HepG2 (cell line): ENCODE measurements at regions not wholly inside any gene's neighbourhood (a gene's known extent, or its start where the extent isn't known, plus 50 kb on each side); places are given as distances from the start of the nearest gene placed in this dataset.

Experiments
- ATAC-seq: fragments of 200-7000 bp; cut with Tn5 transposase; 3 replicates; pipeline ENCODE4 v1.9.1; 2020; ENCODE audit warnings: mild to moderate bottlenecking, moderate library complexity
- BruUV-seq: library from RNA; stranded (reverse); fragments of 400-500 nt; replicated peaks from 2 replicates; lab custom pipeline; 2021; lab: Mats Ljungman, UMichigan
- CTCF ChIA-PET: fragments of 300-600 bp; formaldehyde crosslinking; extraction: SDS; loops from one replicate; lab custom pipeline; 2021; ENCODE audit warnings: low total read pairs, inconsistent platforms, low intra/inter-chr PET ratio; lab: Yijun Ruan, JAX
- POLR2A ChIA-PET: fragments of 350-600 bp; sonication (Branson Sonifier 250); formaldehyde crosslinking; loops from one replicate; lab custom pipeline; 2020; ENCODE audit warnings: antibody characterized with exemption, inconsistent platforms; lab: Yijun Ruan, JAX
- DNase-seq: peaks from one replicate; pipeline ENCODE4 v3.0.0-alpha.2; 2015; ENCODE audit warnings: low spot score
- FAIRE-seq: peaks from 3 replicates; lab custom pipeline; 2011; peaks lifted over from hg19 to GRCh38; lab: Jason Lieb, UNC
- H2AFZ ChIP-seq: one replicate; pipeline ENCODE4 v1.6.1; 2011; ENCODE audit warnings: low read length, inconsistent platforms
- H3K27ac ChIP-seq: fragments of 300-600 bp; 3 replicates; pipeline ENCODE4 v1.8.0; 2011; ENCODE audit warnings: mixed run types, mild to moderate bottlenecking, mixed read lengths, low read length, inconsistent platforms; ENCODE audit not compliant: insufficient read depth; ENCODE audit errors: extremely low read length
- H3K27me3 ChIP-seq, 2 experiments: fragments of 200-600 bp in 1 of 2; 2 replicates in 1 of 2; 3 replicates in 1 of 2; pipeline versions ENCODE4 v1.6.0 to v1.8.0; 2011; ENCODE audit warnings: low read length in 2 of 2, mild to moderate bottlenecking in 2 of 2, moderate library complexity in 2 of 2, inconsistent platforms in 1 of 2; ENCODE audit not compliant: insufficient read depth in 2 of 2, control insufficient read depth in 1 of 2
- H3K36me3 ChIP-seq, 2 experiments: fragments of 200-600 bp in 1 of 2; replicated peaks in 1 of 2; 2 replicates in 1 of 2; 3 replicates in 1 of 2; pipeline versions ENCODE4 v1.5.1 to v1.8.0; 2011; ENCODE audit warnings: low read length in 2 of 2, inconsistent platforms in 1 of 2; ENCODE audit not compliant: insufficient read depth in 2 of 2, control insufficient read depth in 1 of 2
- H3K4me1 ChIP-seq: 2 replicates; pipeline ENCODE4 v1.5.1; 2012; ENCODE audit warnings: low read length, inconsistent platforms; ENCODE audit not compliant: insufficient read depth
- H3K4me2 ChIP-seq: 2 replicates; pipeline ENCODE4 v1.6.0; 2011; ENCODE audit warnings: low read depth, low read length, inconsistent platforms
- H3K4me3 ChIP-seq, 3 experiments: fragments of 200-600 bp in 1 of 3; sonication (generic), shearing (Covaris generic) in 1 of 3; replicated peaks in 1 of 3; 2 replicates each; pipeline ENCODE4 v1.5.1; 2011 to 2016; ENCODE audit warnings: low read length in 3 of 3, inconsistent platforms in 2 of 3, low read depth in 2 of 3, mild to moderate bottlenecking in 2 of 3, control low read depth in 1 of 3, mixed read lengths in 1 of 3; ENCODE audit not compliant: insufficient read depth in 1 of 3
- H3K79me2 ChIP-seq: one replicate; pipeline ENCODE4 v1.6.1; 2011; ENCODE audit warnings: low read length, inconsistent platforms; ENCODE audit not compliant: insufficient read depth
- H3K9ac ChIP-seq: 2 replicates; pipeline ENCODE4 v1.6.0; 2011; ENCODE audit warnings: mild to moderate bottlenecking, low read depth, low read length, inconsistent platforms; ENCODE audit not compliant: insufficient read depth
- H3K9me3 ChIP-seq: 2 replicates; pipeline ENCODE4 v1.5.1; 2012; ENCODE audit warnings: mild to moderate bottlenecking, low read length
- H4K20me1 ChIP-seq: 2 replicates; pipeline ENCODE4 v1.6.0; 2011; ENCODE audit warnings: inconsistent platforms, mild to moderate bottlenecking, low read length, moderate library complexity; ENCODE audit not compliant: insufficient read depth
- ARID4A ChIP-seq: sonication (generic); formaldehyde crosslinking; IDR thresholded peaks from 2 replicates; pipeline ENCODE4 v1.5.0; 2020; ENCODE audit warnings: mild to moderate bottlenecking, missing genetic modification reagents, borderline replicate concordance
- DNMT3B ChIP-seq: conservative IDR thresholded peaks from 2 replicates; pipeline ENCODE4 v1.6.1; 2016; ENCODE audit warnings: missing biosample characterization, control low read depth
- FOXC1 ChIP-seq: sonication (generic); formaldehyde crosslinking; IDR thresholded peaks from 2 replicates; pipeline ENCODE4 v1.8.0; 2022; ENCODE audit warnings: mild to moderate bottlenecking, missing genetic modification reagents, borderline replicate concordance
- MEIS1 ChIP-seq: sonication (generic); formaldehyde crosslinking; IDR thresholded peaks from 2 replicates; pipeline ENCODE4 v1.9.0; 2021; ENCODE audit warnings: mild to moderate bottlenecking, missing genetic modification reagents, moderate library complexity, borderline replicate concordance
- MIER3 ChIP-seq: IDR thresholded peaks from 2 replicates; pipeline ENCODE4 v1.6.1; 2016; ENCODE audit warnings: missing compliant biosample characterization, borderline replicate concordance
- MIXL1 ChIP-seq: IDR thresholded peaks from 2 replicates; pipeline ENCODE4 v1.6.1; 2016
- RFXANK ChIP-seq: IDR thresholded peaks from 2 replicates; pipeline ENCODE4 v1.6.1; 2016
- ZNF224 ChIP-seq: sonication (generic); formaldehyde crosslinking; IDR thresholded peaks from 2 replicates; pipeline ENCODE4 v1.5.0; 2020; ENCODE audit warnings: mild to moderate bottlenecking, missing genetic modification reagents
- ZNF3 ChIP-seq: IDR thresholded peaks from 2 replicates; pipeline ENCODE4 v1.7.0; 2017; ENCODE audit warnings: inconsistent platforms
- ZNF550 ChIP-seq: sonication (generic); formaldehyde crosslinking; IDR thresholded peaks from 2 replicates; pipeline ENCODE4 v1.4.0; 2020; ENCODE audit warnings: mild to moderate bottlenecking, missing genetic modification reagents, borderline replicate concordance
- ZNF713 ChIP-seq: sonication (generic); formaldehyde crosslinking; IDR thresholded peaks from 2 replicates; pipeline ENCODE4 v1.4.0; 2020; ENCODE audit warnings: mild to moderate bottlenecking, missing genetic modification reagents
- ZNF768 ChIP-seq: sonication (generic); formaldehyde crosslinking; IDR thresholded peaks from 2 replicates; pipeline ENCODE4 v1.4.0; 2020; ENCODE audit warnings: missing genetic modification reagents
- ZNF878 ChIP-seq: sonication (generic); formaldehyde crosslinking; IDR thresholded peaks from 2 replicates; pipeline ENCODE4 v1.8.1; 2023; ENCODE audit warnings: mild to moderate bottlenecking, missing genetic modification reagents, moderate library complexity
- WGBS: methylation state at CpG from one replicate; pipeline ENCODE4 v1.1.6; 2017; ENCODE audit warnings: low lambda C conversion rate; 5-methylcytosine and 5-hydroxymethylcytosine counted together
- in situ Hi-C: cut with HindIII; loops from 2 replicates; pipeline ENCODE4 v1.10.0; 2017; ENCODE audit warnings: low pct_unique_long_range_greater_than_20kb; ENCODE audit not compliant: extremely low pct_ligation_motif_present
- intact Hi-C: fragments of 100-400 bp; cut with micrococcal nuclease; formaldehyde crosslinking; loops from one replicate; pipeline ENCODE4 v1.10.0; 2022; ENCODE audit not compliant: unreplicated experiment
- TF ChIP-seq, protein P1 (sequence below): fragments of 450-650 bp; IDR thresholded peaks from 2 replicates; pipeline ENCODE4 v1.6.1; 2017; ENCODE audit warnings: mild to moderate bottlenecking

DNA sequence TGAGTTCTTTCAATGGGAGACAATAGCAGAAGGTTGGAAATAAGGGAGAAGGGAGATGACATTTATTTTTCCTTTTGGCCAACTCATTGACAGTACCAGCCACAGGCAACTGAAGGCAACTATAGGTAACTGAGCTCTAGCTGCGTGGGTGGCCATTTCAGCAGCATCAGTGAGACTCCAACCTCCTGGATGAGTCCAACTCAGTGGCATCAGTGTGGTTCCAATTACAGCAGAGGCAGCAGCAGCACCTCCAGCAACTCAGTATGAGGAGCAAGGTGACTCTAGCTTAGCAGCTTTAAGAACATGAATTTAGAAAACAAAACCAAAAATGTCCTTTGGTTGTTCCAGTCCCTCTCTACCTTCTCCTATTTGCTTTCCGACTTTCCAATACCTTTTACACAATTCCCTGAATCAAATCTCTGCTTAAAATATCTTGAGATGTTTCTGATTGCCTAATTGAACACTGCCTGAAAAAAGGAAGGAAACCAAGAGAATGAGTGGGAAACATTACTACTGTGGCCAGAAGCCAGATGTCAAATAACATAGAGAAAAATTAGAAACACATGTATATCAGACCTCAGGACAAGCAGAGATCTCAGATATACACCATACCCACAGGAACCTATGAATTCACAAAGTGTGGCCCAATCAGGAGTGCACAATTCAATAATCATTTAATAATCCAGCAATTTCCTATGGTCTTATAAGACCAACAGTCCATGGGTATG is 166.5 kb upstream of the RORB start:
- ChIA-PET CTCF (no interaction called here), POLR2A (no interaction called here)
- ATAC-seq (no peak), DNase-seq (no peak), FAIRE-seq (no peak)
- TF ChIP-seq FOXC1 (CRISPR knock-in tag) (no peak), ZNF768 (no peak), ZNF550 (CRISPR knock-in tag) (no peak), MEIS1 (no peak), DNMT3B (CRISPR knock-in tag) (no peak), ZNF3 (CRISPR knock-in tag) (no peak), MIXL1 (CRISPR knock-in tag) (no peak), ZNF224 (no peak), ZNF713 (CRISPR knock-in tag) (no peak), ARID4A (CRISPR knock-in tag) (no peak), RFXANK (no peak), MIER3 (no peak), ZNF878 (CRISPR knock-in tag) (no peak)
- TF ChIP-seq, protein P1, sequence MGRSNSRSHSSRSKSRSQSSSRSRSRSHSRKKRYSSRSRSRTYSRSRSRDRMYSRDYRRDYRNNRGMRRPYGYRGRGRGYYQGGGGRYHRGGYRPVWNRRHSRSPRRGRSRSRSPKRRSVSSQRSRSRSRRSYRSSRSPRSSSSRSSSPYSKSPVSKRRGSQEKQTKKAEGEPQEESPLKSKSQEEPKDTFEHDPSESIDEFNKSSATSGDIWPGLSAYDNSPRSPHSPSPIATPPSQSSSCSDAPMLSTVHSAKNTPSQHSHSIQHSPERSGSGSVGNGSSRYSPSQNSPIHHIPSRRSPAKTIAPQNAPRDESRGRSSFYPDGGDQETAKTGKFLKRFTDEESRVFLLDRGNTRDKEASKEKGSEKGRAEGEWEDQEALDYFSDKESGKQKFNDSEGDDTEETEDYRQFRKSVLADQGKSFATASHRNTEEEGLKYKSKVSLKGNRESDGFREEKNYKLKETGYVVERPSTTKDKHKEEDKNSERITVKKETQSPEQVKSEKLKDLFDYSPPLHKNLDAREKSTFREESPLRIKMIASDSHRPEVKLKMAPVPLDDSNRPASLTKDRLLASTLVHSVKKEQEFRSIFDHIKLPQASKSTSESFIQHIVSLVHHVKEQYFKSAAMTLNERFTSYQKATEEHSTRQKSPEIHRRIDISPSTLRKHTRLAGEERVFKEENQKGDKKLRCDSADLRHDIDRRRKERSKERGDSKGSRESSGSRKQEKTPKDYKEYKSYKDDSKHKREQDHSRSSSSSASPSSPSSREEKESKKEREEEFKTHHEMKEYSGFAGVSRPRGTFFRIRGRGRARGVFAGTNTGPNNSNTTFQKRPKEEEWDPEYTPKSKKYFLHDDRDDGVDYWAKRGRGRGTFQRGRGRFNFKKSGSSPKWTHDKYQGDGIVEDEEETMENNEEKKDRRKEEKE = no peak
- Histone ChIP-seq H3K27ac (no peak overlapping the region), H3K36me3 (no peaks in the 10 kb centered on the region), H3K27me3 (no peaks in the 10 kb centered on the region), H2AFZ (no peak overlapping the region), H3K4me2 (no peak overlapping the region), H3K9me3 (no peaks in the 10 kb centered on the region), H3K79me2 (no peaks in the 10 kb centered on the region), H3K4me3 (no peak overlapping the region), H3K9ac (no peak overlapping the region), H4K20me1 (no peaks in the 10 kb centered on the region), H3K4me1 (no peaks in the 10 kb centered on the region)
- intact Hi-C loops (no loop called here), in situ Hi-C loops (no loop called here)
- WGBS = 1% methylated on average over 2 of the region's 2 CpGs
- no TSS peak for BruUV-seq
